PFSK-1 (cell line): ENCODE measurements at regions not wholly inside any gene's neighbourhood (a gene's known extent, or its start where the extent isn't known, plus 50 kb on each side); places are given as distances from the start of the nearest gene placed in this dataset.

Source experiments
- POLR2AphosphoS5 ChIP-seq: IDR thresholded peaks from 2 replicates; pipeline ENCODE4 v1.6.1; 2012; ENCODE audit warnings: low read depth, mild to moderate bottlenecking, control low read depth, low read length, moderate library complexity
- REST ChIP-seq, 2 experiments: IDR thresholded peaks; 2 replicates each; pipeline versions ENCODE4 v1.6.1 to v1.8.0; 2011 to 2012; ENCODE audit warnings: low read depth in 2 of 2, low read length in 2 of 2, control low read depth in 1 of 2, inconsistent platforms in 1 of 2, mild to moderate bottlenecking in 1 of 2, moderate library complexity in 1 of 2; ENCODE audit not compliant: insufficient read depth in 1 of 2
- TAF1 ChIP-seq: IDR thresholded peaks from 2 replicates; pipeline ENCODE4 v1.6.1; 2012; ENCODE audit warnings: low read length, control low read depth, borderline replicate concordance; ENCODE audit not compliant: insufficient read depth

DNA sequence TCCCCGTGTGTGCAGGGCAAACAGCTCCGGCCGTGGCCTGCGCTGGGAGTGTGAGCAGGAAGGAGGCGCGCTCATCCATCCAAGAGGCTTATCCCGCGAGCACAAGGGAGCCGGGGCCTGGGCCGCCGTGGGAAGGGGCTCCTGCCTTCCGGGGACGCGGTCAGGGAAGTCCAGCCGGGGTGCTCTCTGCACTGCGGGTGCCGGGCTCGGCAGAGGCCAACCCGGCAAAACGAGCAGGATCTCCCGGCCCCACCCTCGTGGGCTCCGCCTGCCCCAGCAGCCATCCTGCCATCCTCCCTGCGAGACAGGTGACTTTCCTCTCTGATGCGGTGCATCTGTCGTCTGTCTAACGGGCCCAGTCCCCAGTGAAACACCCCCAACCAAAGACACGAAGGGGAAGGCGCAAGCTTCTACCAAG, 244.2 kb downstream of the AUH start:
- TF ChIP-seq REST (IDR thresholded peaks at IDR 0.05; ENCODE audit: insufficient read depth in 1 of 2, low read depth in 2 of 2, low read length in 2 of 2) = no peak
- no peak for TF ChIP-seq POLR2AphosphoS5
- TF ChIP-seq TAF1 = no peak
